ENCODE measurements at regions not wholly inside any gene's neighbourhood (a gene's known extent, or its start where the extent isn't known, plus 50 kb on each side); places are given as distances from the start of the nearest gene placed in this dataset.

GRCh38 chr5:117769877-117770276 is 1195.3 kb upstream of the SEMA6A start:
- Mint-ChIP-seq H3K27ac (ENCODE audit: low read depth) (no peak overlapping the region), H3K4me3 (no peak overlapping the region), H3K9me3 (peaks cover 23% of the 10 kb centered on the region), H3K4me1 (no peaks in the 10 kb centered on the region), H3K27me3 (no peaks in the 10 kb centered on the region), H3K36me3 (ENCODE audit: insufficient read depth) (peaks cover 2% of the 10 kb centered on the region)
- no peak for DNase-seq (ENCODE audit: low spot score in 2 of 2)
- no peak for ATAC-seq (replicated peaks; ENCODE audit: extremely low read depth, poor library complexity, severe bottlenecking)

GRCh38 chr5:117763271-117763670 is 1188.6 kb upstream of the SEMA6A start:
- peaks cover 2% of the 10 kb centered on the region for H3K36me3 Mint-ChIP-seq (ENCODE audit: insufficient read depth)
- DNase-seq (ENCODE audit: low spot score in 2 of 2) (no peak), ATAC-seq (replicated peaks; ENCODE audit: extremely low read depth, poor library complexity, severe bottlenecking) (no peak)
- no peaks in the 10 kb centered on the region for H3K4me1 Mint-ChIP-seq
- no peaks in the 10 kb centered on the region for H3K27me3 Mint-ChIP-seq
- H3K4me3 Mint-ChIP-seq, result no peak overlapping the region
- H3K27ac Mint-ChIP-seq (ENCODE audit: low read depth), result no peak overlapping the region
- H3K9me3 Mint-ChIP-seq, result peaks cover 12% of the 10 kb centered on the region

GRCh38 chr5:117761186-117761585 is 1186.6 kb upstream of the SEMA6A start:
- DNase-seq (ENCODE audit: low spot score in 2 of 2), result no peak
- no peak for ATAC-seq (replicated peaks; ENCODE audit: extremely low read depth, poor library complexity, severe bottlenecking)

GRCh38 chr5:117759849-117760499 is 1185.4 kb upstream of the SEMA6A start:
- H3K27me3 Mint-ChIP-seq, result no peaks in the 10 kb centered on the region
- DNase-seq (ENCODE audit: low spot score in 2 of 2) (no peak), ATAC-seq (replicated peaks; ENCODE audit: extremely low read depth, poor library complexity, severe bottlenecking) (no peak)
- H3K4me3 Mint-ChIP-seq, result no peak overlapping the region
- H3K27ac Mint-ChIP-seq (ENCODE audit: low read depth), result no peak overlapping the region
- peaks cover 11% of the 10 kb centered on the region for H3K9me3 Mint-ChIP-seq
- no peaks in the 10 kb centered on the region for H3K36me3 Mint-ChIP-seq (ENCODE audit: insufficient read depth)
- no peaks in the 10 kb centered on the region for H3K4me1 Mint-ChIP-seq

More at GRCh38 chr5:117761186-117761585, 1186.6 kb upstream of the SEMA6A start:
- Mint-ChIP-seq H3K36me3 (ENCODE audit: insufficient read depth) (no peaks in the 10 kb centered on the region), H3K27me3 (no peaks in the 10 kb centered on the region), H3K27ac (ENCODE audit: low read depth) (no peak overlapping the region), H3K4me1 (no peaks in the 10 kb centered on the region), H3K9me3 (peaks cover 11% of the 10 kb centered on the region), H3K4me3 (no peak overlapping the region)

GRCh38 chr5:117752403-117752802 is 1177.8 kb upstream of the SEMA6A start:
- H3K27me3 Mint-ChIP-seq, result no peaks in the 10 kb centered on the region
- H3K36me3 Mint-ChIP-seq (ENCODE audit: insufficient read depth), result no peaks in the 10 kb centered on the region
- no peak overlapping the region for H3K27ac Mint-ChIP-seq (ENCODE audit: low read depth)
- H3K4me1 Mint-ChIP-seq, result no peaks in the 10 kb centered on the region
- DNase-seq (ENCODE audit: low spot score in 2 of 2), result no peak
- H3K9me3 Mint-ChIP-seq, result no peaks in the 10 kb centered on the region
- ATAC-seq (replicated peaks; ENCODE audit: extremely low read depth, poor library complexity, severe bottlenecking), result no peak
- H3K4me3 Mint-ChIP-seq, result no peak overlapping the region

DNA sequence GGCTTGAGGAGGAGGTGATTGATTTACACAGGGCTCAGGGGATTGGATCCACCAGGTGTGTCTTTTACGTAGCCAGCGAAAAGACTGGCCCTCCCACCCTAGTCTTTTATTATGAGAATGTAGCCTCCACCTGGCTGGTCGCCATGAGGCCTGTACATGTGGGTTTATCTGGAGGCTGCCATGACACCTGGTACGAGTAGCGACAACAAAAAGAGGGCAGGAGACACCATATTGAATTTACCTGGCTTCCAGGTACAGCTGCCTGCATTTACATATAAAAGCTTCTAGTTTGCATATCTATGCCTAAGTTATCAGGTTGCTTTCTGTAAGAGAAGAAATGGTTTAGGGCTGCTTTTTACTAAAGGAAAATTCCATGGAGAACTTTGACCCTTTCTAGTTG is 1173.7 kb upstream of the SEMA6A start:
- Mint-ChIP-seq H3K27me3 (no peaks in the 10 kb centered on the region), H3K36me3 (ENCODE audit: insufficient read depth) (no peaks in the 10 kb centered on the region), H3K4me1 (no peaks in the 10 kb centered on the region), H3K4me3 (no peak overlapping the region), H3K27ac (ENCODE audit: low read depth) (no peak overlapping the region), H3K9me3 (no peaks in the 10 kb centered on the region)
- no peak for DNase-seq (ENCODE audit: low spot score in 2 of 2)
- ATAC-seq (replicated peaks; ENCODE audit: extremely low read depth, poor library complexity, severe bottlenecking), result no peak

GRCh38 chr5:117743337-117743736 is 1168.7 kb upstream of the SEMA6A start:
- no peak overlapping the region for H3K27ac Mint-ChIP-seq (ENCODE audit: low read depth)
- ATAC-seq (replicated peaks; ENCODE audit: extremely low read depth, poor library complexity, severe bottlenecking), result no peak
- no peaks in the 10 kb centered on the region for H3K4me1 Mint-ChIP-seq
- H3K4me3 Mint-ChIP-seq, result no peak overlapping the region
- H3K27me3 Mint-ChIP-seq, result no peaks in the 10 kb centered on the region
- no peaks in the 10 kb centered on the region for H3K36me3 Mint-ChIP-seq (ENCODE audit: insufficient read depth)
- no peak for DNase-seq (ENCODE audit: low spot score in 2 of 2)
- H3K9me3 Mint-ChIP-seq, result no peaks in the 10 kb centered on the region

DNA sequence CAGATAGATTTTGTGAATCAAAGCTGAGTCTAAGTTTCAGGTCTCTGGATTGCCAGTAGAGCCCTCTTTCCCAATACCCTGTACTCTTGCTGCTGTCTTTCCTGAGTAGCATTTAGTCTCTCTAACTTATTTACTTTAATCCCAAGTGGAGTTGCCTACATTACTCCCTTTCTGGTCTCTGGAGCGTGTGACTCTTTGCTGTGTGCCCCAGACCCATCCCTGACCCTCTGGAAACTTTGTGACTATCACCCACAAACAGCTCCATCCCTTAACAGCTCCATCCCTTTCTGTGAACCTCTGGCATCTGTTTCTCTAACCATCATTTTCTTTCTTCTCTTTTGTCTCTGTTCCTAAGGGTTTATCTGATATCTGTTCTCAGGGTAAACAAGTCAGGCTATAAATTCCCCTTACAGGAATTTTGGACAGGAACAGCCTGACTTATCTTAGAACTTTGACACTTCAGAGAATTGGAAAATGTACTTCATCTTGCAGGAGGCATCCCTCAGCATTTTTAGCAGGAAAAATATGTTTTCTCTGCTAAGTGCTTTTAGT is 1167.1 kb upstream of the SEMA6A start:
- Mint-ChIP-seq H3K4me1 (no peaks in the 10 kb centered on the region), H3K27me3 (no peaks in the 10 kb centered on the region), H3K27ac (ENCODE audit: low read depth) (no peak overlapping the region), H3K4me3 (no peak overlapping the region), H3K9me3 (peaks cover 10% of the 10 kb centered on the region), H3K36me3 (ENCODE audit: insufficient read depth) (no peaks in the 10 kb centered on the region)
- DNase-seq (ENCODE audit: low spot score in 2 of 2) (no peak), ATAC-seq (replicated peaks; ENCODE audit: extremely low read depth, poor library complexity, severe bottlenecking) (no peak)

DNA sequence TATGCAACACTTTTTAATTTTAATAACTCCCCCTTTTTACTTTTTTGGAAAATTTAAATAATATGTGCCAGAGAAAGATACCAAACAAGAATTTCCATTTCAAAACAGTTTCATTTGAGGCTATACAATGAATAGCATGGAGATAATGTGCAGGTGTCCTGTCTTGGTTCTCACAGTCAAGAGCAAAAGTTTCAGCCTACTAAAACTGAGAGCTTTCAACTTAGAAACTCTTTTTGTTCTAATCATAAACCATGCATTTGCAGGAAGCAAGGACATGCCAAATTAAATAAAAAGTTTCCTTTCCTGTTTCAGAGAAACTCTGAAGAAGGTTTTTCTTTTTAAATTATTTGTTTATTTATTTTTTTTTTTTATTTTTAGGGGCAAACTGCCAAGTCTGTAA is 1165.6 kb upstream of the SEMA6A start:
- no peak for DNase-seq (ENCODE audit: low spot score in 2 of 2)
- H3K4me1 Mint-ChIP-seq, result no peaks in the 10 kb centered on the region
- H3K9me3 Mint-ChIP-seq, result peaks cover 10% of the 10 kb centered on the region
- H3K4me3 Mint-ChIP-seq, result no peak overlapping the region
- no peak overlapping the region for H3K27ac Mint-ChIP-seq (ENCODE audit: low read depth)
- no peaks in the 10 kb centered on the region for H3K27me3 Mint-ChIP-seq
- H3K36me3 Mint-ChIP-seq (ENCODE audit: insufficient read depth), result no peaks in the 10 kb centered on the region
- no peak for ATAC-seq (replicated peaks; ENCODE audit: extremely low read depth, poor library complexity, severe bottlenecking)

DNA sequence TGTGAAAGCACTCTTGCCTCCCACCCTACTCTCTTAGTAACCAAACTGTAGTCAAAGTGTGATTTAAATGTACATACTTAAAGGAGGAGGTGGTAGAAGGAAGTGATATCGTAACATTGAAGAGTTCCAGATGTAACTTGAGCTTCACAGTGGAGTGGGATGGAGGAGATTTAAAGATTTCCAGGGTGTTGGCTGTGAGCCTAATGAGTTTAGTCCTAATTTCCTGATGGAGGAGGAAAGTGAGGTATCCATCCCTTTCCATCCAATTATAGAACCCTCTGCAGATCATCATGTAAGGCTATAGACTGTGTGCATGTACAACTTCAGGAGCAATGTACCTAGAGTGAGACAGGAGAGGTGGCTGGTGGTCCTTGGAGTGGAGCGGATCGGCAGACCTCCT is 1163.9 kb upstream of the SEMA6A start:
- DNase-seq (ENCODE audit: low spot score in 2 of 2) (no peak), ATAC-seq (replicated peaks; ENCODE audit: extremely low read depth, poor library complexity, severe bottlenecking) (no peak)
- Mint-ChIP-seq H3K4me3 (no peak overlapping the region), H3K36me3 (ENCODE audit: insufficient read depth) (no peaks in the 10 kb centered on the region), H3K9me3 (peaks cover 10% of the 10 kb centered on the region), H3K4me1 (no peaks in the 10 kb centered on the region), H3K27me3 (no peaks in the 10 kb centered on the region), H3K27ac (ENCODE audit: low read depth) (no peak overlapping the region)

DNA sequence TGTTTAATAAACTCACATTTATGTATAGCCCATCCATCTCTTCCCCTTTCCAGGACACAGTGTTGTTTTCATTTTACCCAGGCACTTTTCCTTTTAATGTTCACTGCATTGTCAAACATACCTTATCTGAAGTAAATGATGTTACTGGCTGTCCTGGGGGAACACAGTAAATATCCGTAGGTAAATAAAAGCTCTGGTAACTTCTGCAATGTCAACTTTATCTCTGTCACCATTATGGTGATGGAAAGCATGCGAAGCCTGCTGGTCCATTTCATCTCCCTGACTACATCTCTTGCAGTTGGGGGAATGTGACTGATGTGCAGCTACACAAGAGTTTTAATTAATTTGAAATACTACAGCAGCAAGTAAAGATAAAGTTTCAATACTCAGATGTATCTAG is 1162.1 kb upstream of the SEMA6A start:
- no peaks in the 10 kb centered on the region for H3K4me1 Mint-ChIP-seq
- no peak for ATAC-seq (replicated peaks; ENCODE audit: extremely low read depth, poor library complexity, severe bottlenecking)
- no peak overlapping the region for H3K4me3 Mint-ChIP-seq
- H3K27ac Mint-ChIP-seq (ENCODE audit: low read depth), result no peak overlapping the region
- H3K36me3 Mint-ChIP-seq (ENCODE audit: insufficient read depth), result no peaks in the 10 kb centered on the region
- no peaks in the 10 kb centered on the region for H3K27me3 Mint-ChIP-seq
- DNase-seq (ENCODE audit: low spot score in 2 of 2), result no peak
- H3K9me3 Mint-ChIP-seq, result peaks cover 17% of the 10 kb centered on the region

DNA sequence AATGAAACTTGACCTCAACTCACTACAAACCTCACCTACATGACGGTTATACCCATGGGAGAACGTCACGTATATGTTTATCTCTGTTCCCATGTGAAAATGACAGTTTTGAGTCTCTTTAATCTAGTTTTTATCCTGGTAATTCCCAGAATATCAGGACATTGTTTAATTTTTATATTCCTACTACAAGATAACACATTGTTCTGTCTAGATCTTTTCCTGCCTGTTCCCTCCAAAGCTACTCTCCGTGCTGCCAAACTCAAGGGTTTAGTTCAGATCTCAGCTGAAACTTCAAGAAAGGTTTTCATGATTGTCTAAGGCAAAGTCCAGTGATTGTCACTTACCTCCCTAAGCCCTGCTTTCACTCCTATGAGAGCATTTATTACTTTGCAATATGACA is 1159.4 kb upstream of the SEMA6A start:
- Mint-ChIP-seq H3K27me3 (no peaks in the 10 kb centered on the region), H3K9me3 (peaks cover 30% of the 10 kb centered on the region), H3K27ac (ENCODE audit: low read depth) (no peak overlapping the region)

DNA sequence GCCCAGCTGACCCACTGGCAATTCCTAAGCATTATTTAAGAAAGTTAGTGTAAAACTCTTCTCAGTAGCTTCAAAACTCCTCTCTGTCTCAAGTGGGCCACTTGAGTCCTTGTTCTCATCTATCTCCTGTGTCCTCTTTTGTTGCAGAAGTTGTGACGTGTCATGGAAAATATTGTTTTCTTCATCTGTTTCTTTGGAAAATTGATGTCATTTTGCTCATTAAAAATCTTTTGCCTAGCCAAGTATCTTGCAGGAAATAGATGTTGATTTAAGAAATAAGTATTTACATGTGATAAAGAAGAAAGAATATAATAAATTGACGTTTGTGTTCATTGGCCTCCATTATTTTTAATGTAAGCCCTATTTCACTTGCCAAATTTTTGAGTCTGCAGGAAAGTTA is 1158.4 kb upstream of the SEMA6A start:
- peaks cover 27% of the 10 kb centered on the region for H3K9me3 Mint-ChIP-seq
- no peak overlapping the region for H3K27ac Mint-ChIP-seq (ENCODE audit: low read depth)
- no peaks in the 10 kb centered on the region for H3K36me3 Mint-ChIP-seq (ENCODE audit: insufficient read depth)
- H3K4me1 Mint-ChIP-seq, result no peaks in the 10 kb centered on the region
- ATAC-seq (replicated peaks; ENCODE audit: extremely low read depth, poor library complexity, severe bottlenecking) (no peak), DNase-seq (ENCODE audit: low spot score in 2 of 2) (no peak)
- no peak overlapping the region for H3K4me3 Mint-ChIP-seq
- no peaks in the 10 kb centered on the region for H3K27me3 Mint-ChIP-seq

More for the DNA sequence above, 1159.4 kb upstream of the SEMA6A start:
- no peaks in the 10 kb centered on the region for H3K36me3 Mint-ChIP-seq (ENCODE audit: insufficient read depth)
- no peak for DNase-seq (ENCODE audit: low spot score in 2 of 2)
- ATAC-seq (replicated peaks; ENCODE audit: extremely low read depth, poor library complexity, severe bottlenecking), result no peak
- H3K4me1 Mint-ChIP-seq, result no peaks in the 10 kb centered on the region
- H3K4me3 Mint-ChIP-seq, result no peak overlapping the region
